Epidermal melanocyte (primary cell): ENCODE measurements at regions not wholly inside any gene's neighbourhood (a gene's known extent, or its start where the extent isn't known, plus 50 kb on each side); places are given as distances from the start of the nearest gene placed in this dataset.

Experiments used
- DNase-seq: peaks from one replicate; pipeline ENCODE4 v3.0.0; 2011; ENCODE audit warnings: low spot score; ENCODE audit not compliant: insufficient read length

DNA sequence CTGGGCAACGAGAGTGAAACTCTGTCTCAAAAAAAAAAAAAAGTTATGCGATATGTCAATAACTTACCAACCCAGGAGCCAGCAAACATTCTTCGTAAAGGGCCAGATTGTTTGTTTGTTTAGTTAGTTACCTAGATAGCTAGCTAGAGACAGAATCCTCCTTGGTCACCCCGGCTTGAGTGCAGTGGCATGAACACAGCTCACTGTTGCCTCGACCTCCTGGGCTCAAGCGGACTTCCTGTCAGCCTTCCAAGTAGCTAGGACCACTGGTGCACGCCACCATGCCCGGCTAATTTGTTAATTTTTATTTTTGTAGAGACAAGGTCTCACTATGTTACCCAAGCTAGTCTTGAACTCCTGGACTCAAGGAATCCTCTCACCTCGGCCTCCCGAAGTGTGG is 113.0 kb downstream of the LITAF start:
- DNase-seq, result no peak

GRCh38 chr16:11474617-11475291 is 112.0 kb downstream of the LITAF start:
- no peak for DNase-seq

- no peak for DNase-seq
Measured at GRCh38 chr16:11475896-11476630, 110.7 kb downstream of the LITAF start.

DNA sequence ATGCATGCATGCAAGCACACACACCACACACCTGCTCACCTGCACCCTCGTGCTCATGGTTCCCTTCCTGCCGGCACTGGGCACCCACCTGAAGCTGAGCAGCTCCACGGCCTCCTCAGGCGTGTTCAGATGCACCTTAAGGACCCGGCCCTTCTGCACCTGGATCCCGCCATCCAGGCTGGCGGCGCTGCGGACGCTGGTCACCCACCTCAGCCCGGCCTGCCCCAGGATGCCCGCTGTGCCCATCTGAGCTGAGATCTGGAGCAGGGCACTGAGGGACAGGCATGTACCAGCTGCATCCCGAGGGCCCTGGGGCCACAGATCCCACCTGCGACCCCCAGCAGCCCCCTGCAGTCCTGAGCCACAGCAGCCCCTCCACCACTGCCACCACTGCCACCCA is 110.0 kb downstream of the LITAF start:
- no peak for DNase-seq

DNA sequence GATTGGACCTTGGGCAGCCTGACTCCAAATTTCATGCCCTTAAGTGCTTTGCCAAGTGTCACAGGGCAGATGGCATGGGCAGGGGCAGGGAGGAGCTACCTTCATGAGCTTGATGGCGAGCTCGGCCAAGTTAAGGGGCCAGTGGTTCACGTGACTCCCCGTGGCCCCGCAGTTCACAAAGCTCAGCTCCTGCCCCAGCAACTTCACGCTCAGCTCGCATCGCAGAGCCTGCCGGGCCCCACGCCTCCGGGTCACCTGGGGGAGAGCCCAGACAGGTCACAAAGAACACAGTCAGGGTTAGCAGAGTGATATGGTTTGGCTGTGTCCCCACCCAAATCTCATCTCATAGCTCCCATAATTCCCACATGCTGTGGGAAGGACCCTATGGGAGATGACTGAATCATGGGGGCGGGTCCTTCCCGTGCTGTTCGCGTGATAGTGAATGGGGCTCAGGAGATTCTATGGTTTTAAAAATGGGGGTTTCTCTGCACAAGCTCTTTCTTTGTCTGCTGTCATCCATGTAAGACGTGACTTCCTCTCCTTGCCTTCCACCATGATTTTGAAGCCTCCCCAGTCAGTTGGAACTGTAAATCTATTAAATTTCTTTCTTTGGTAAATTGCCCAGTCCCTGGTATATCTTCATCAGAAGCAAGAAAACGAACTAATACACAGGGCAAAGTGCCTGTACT is 108.1 kb downstream of the LITAF start:
- DNase-seq, result no peak

DNA sequence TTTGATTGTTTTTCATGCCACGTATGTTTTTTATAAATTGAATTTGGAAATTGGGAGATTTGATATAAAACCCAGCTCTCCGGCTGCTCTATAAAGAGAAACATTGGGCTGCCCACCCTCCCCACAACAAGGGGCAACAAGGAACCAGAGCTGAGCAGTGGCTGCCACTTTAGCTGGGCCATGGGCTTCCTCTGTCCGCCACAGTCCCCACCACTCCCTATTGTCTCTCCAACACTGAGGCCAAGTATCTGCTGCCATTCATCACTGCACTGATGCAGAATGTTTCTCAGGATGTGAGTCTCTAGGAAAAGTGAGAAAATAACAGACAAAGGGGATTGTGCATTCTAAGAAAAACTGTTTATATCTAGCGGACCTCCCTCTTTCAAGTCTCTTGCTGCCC is 106.8 kb downstream of the LITAF start:
- no peak for DNase-seq

DNA sequence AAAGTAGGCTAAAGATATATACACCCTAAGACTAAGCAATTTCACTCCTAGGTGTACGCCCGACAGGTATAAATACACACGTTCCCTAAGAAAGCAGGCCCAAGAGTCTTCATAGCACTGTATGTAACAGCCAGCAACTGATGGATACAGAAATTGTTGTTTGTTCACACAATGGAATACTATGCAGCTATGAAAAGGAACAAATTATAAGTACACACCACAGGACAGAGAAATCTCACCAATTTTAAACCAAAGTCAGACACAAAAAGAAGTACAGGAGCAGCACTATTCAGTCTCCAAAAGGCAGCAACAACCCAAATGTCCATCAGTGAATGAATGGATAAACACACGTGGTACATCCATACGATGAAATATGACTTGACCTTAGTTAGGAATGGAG is 106.1 kb downstream of the LITAF start:
- DNase-seq, result no peak

- no peak for DNase-seq
Measured at GRCh38 chr16:11481987-11482386, 104.7 kb downstream of the LITAF start.

- no peak for DNase-seq
Measured at GRCh38 chr16:11482946-11483748, 103.6 kb downstream of the LITAF start.

- no peak for DNase-seq
Measured at GRCh38 chr16:11484691-11485258, 101.9 kb downstream of the LITAF start.

DNA sequence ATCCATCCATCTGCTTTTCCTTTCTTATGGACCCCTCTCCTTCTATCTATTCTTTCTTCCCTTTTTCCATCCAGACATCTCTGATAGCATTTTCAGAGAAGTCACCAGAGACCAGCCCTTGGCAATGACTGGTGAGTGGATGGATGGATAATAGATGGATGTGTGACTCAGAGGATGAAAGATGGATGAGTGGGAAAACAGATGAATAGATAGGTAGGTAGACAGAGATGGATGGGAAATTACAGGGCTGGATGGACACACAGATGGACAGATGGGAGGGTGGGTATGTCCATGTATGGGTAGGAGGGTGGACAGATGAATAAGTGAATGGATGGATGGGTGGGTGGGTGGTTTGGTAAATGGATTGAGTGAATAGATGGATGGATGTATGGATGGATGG is 101.0 kb downstream of the LITAF start:
- DNase-seq, result no peak

DNA sequence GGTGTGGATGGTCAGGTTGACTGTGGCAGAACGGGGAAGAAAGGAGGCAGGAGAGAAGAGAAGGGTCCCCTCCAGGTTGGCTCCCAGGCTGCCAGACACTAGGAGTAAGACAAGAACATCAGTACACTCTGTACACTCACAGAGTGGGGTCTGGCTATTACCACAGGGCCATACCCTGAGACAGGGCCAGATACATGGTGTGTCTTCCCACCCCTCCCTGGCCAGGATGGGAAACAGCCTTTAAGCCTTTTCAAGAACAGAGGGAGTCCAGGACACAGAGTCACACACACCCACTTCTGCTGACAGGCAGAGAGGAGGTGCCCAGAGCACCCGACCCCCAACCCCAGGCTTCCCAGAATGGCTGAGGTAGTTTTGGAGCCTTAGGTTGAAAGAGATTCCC is 99.4 kb downstream of the LITAF start:
- DNase-seq, result no peak

DNA sequence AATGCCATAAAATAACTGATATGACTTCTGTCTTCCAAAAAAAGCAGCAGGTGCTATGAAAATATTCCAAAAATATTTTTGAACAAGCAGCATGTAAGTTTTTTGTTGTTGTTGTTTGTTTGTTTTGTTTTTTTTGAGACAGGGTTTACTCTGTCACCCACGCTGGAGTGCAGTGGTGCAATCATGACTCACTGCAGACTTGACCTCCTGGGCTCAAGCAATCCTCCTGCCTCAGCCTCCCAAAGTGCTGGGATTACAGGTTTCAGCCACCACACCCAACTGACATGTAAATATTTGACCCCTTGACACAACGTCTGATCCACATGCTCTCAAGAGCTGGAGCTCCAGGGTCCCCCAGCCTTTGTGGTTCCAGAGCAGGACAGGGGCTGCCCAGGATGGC is 98.4 kb downstream of the LITAF start:
- no peak for DNase-seq

- DNase-seq, result no peak
Measured at GRCh38 chr16:11491524-11491923, 95.2 kb downstream of the LITAF start.

DNA sequence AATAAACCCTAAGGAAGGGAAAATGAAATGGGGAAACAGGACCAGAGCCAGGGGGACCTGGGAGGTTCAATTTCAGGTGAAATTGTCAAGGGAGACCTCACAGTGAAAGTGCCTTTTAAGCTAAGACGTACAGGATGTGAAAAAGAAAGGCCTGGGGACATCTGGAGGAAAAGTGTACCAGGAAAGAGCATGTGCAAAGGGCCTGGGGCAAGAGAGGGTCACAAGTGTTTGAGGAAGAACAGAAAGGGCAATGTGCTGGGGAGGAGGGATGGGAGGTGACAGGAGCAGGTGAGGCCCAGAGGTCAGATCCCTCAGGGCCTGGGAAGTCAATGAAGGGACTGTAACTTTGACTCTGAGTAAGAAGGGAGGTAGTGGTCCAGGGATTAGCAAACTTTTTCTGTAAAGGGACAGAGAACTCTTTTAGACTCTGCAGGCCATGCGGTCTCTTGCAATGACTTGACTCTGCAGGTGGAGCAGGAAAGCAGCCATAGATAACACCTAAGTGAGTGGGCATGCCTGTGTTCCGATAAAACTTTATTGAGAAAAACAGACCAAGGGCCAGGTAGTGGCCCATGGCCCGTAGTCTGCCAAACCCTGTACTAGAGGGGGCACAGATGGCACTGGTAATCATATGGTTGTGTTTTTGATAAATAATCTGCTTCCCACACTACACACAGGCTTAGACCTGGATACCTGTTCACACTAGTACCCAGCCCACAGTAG is 93.8 kb downstream of the LITAF start:
- no peak for DNase-seq

DNA sequence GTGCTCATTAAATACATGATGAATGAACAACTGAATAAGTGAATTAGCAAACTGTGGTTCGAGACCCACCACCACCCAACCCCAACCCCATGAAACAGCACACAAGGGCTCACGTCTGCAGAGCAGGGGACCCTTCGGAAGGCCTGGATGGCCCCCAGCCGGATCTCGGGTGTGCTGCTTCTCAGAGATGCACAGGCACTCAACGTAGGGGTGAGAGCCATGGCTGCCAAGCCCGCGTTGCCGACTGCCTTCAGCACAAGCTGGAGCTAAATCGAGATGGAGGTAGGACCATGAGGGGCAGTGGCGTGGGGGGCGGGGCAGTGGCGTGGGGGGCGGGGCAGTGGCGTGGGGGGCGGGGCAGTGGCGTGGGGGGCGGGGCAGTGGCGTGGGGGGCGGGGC is 93.2 kb downstream of the LITAF start:
- no peak for DNase-seq

- DNase-seq, result no peak
Measured at GRCh38 chr16:11494029-11494428, 92.7 kb downstream of the LITAF start.

DNA sequence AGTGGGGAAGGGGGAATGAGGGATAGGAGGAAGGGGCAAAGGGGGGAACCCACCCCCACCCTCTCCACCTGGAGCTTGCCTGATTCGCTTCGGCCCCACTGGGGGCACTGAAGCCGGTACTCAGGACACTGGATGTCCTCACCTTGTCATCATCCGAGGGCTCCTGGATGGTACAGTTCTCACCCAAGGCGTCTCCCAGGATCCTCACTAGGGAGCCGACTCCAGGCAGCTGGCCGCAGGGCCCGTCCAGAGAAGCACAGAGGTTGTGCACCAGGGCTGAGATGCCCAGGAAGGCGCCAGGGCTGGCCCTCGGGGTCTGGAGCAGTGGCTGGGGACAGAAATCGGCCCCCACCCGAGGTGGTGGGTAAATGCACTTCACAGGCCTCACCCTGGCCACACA is 92.3 kb downstream of the LITAF start:
- no peak for DNase-seq

DNA sequence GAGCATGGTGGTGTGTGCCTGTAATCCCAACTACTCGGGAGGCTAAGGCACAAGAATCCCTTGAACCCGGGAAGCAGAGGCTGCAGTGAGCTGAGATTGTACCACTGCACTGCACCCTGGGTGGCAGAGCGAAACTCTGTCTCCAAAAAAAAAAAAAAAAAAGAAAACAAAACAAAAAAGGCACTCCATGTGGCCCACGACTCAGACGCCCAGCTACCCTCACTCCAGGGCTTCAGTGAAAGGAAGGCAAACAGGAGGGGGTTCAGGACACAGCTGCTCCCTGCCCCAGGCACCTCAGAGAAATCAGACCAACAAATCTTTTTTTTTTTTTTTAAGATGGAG is 91.7 kb downstream of the LITAF start:
- no peak for DNase-seq
